Activated gamma-delta T cell treated with anti-CD3 and anti-CD28 coated beads, Interleukin-2, amount 50 U/mL, for 16 hours (primary cell): ENCODE measurements at regions not wholly inside any gene's neighbourhood (a gene's known extent, or its start where the extent isn't known, plus 50 kb on each side); places are given as distances from the start of the nearest gene placed in this dataset.
"Not testable (repeated sequence)": the region's sequence is repeated elsewhere in the genome, so short reads cannot be mapped to it uniquely, and the experiment has no call there.

Experiments used
- DNase-seq: peaks from one replicate; pipeline ENCODE4 v3.0.0-alpha.2; 2020; ENCODE audit warnings: low read depth

GRCh38 chr17:34024386-34024785 is 230.7 kb upstream of the CCL2 start:
- DNase-seq: no peak

- DNase-seq: no peak
Observed at GRCh38 chr17:34024806-34025551, 230.1 kb upstream of the CCL2 start.

- not testable (repeated sequence) for DNase-seq
Observed at GRCh38 chr17:34030601-34031000, 224.5 kb upstream of the CCL2 start.

- not testable (repeated sequence) for DNase-seq
Observed at GRCh38 chr17:34032305-34032704, 222.8 kb upstream of the CCL2 start.

- DNase-seq: not testable (repeated sequence)
Observed at GRCh38 chr17:34038786-34039185, 216.3 kb upstream of the CCL2 start.

- DNase-seq: not testable (repeated sequence)
Observed at GRCh38 chr17:34039213-34039612, 215.9 kb upstream of the CCL2 start.

GRCh38 chr17:34039759-34040555 is 215.1 kb upstream of the CCL2 start:
- DNase-seq: not testable (repeated sequence)

- no peak for DNase-seq
Observed at GRCh38 chr17:34045990-34046389, 209.1 kb upstream of the CCL2 start.

- no peak for DNase-seq
Observed at GRCh38 chr17:34051046-34051445, 204.0 kb upstream of the CCL2 start.

GRCh38 chr17:34054495-34054894 is 200.6 kb upstream of the CCL2 start:
- DNase-seq: no peak

GRCh38 chr17:34055606-34056005 is 199.5 kb upstream of the CCL2 start:
- no peak for DNase-seq

- DNase-seq: no peak
Observed at GRCh38 chr17:34059423-34060220, 195.5 kb upstream of the CCL2 start.

GRCh38 chr17:34066528-34066927 is 188.6 kb upstream of the CCL2 start:
- no peak for DNase-seq

GRCh38 chr17:34067011-34067410 is 188.1 kb upstream of the CCL2 start:
- no peak for DNase-seq

GRCh38 chr17:34068571-34068970 is 186.5 kb upstream of the CCL2 start:
- DNase-seq: no peak

GRCh38 chr17:34070712-34071111 is 184.4 kb upstream of the CCL2 start:
- DNase-seq: no peak

- no peak for DNase-seq
Observed at GRCh38 chr17:34071886-34072420, 183.1 kb upstream of the CCL2 start.

- no peak for DNase-seq
Observed at GRCh38 chr17:34075076-34075475, 180.0 kb upstream of the CCL2 start.

- DNase-seq: no peak
Observed at GRCh38 chr17:34076743-34077631, 178.1 kb upstream of the CCL2 start.

- no peak for DNase-seq
Observed at GRCh38 chr17:34081269-34081668, 173.8 kb upstream of the CCL2 start.

- DNase-seq: no peak
Observed at GRCh38 chr17:34082404-34082803, 172.7 kb upstream of the CCL2 start.
